GM12892 (cell line): ENCODE measurements at regions not wholly inside any gene's neighbourhood (a gene's known extent, or its start where the extent isn't known, plus 50 kb on each side); places are given as distances from the start of the nearest gene placed in this dataset.

ENCODE experiments used
- POLR2A ChIP-seq: IDR thresholded peaks from 2 replicates; pipeline ENCODE4 v1.6.1; 2011; ENCODE audit warnings: low read depth, low read length, control low read depth
- POLR2AphosphoS5 ChIP-seq: IDR thresholded peaks from 2 replicates; pipeline ENCODE4 v1.6.1; 2011; ENCODE audit warnings: low read depth, low read length, control low read depth
- TAF1 ChIP-seq: IDR thresholded peaks from 2 replicates; pipeline ENCODE4 v1.6.1; 2011; ENCODE audit warnings: low read depth, mild to moderate bottlenecking, control low read depth, low read length, borderline replicate concordance

DNA sequence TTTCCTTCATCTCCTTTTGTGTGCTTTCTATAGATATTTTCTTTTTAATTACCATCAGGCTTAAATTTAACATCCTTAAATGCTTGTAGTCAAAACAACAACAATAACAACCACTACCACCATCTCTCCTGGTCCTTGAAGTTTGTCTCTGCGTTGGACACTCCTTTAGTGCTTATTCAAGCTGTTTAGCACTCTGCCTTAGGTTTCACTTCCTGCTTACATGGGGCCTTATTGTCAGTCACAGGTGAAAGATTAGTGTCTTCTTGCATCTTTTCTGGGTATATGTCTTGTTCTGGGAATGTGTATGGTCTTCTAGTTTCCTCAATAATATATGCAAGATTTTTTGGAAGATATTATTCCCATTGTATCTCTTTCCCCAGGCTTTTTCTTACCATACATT lies 240.1 kb upstream of the NXPH2 start:
- no peak for TF ChIP-seq POLR2AphosphoS5
- no peak for TF ChIP-seq TAF1
- no peak for TF ChIP-seq POLR2A
